KG1 (cell line): ENCODE measurements at regions not wholly inside any gene's neighbourhood (a gene's known extent, or its start where the extent isn't known, plus 50 kb on each side); places are given as distances from the start of the nearest gene placed in this dataset.

Experiments
- DNase-seq: peaks from one replicate; lab custom pipeline; 2025; lab: John Stamatoyannopoulos, UW

DNA sequence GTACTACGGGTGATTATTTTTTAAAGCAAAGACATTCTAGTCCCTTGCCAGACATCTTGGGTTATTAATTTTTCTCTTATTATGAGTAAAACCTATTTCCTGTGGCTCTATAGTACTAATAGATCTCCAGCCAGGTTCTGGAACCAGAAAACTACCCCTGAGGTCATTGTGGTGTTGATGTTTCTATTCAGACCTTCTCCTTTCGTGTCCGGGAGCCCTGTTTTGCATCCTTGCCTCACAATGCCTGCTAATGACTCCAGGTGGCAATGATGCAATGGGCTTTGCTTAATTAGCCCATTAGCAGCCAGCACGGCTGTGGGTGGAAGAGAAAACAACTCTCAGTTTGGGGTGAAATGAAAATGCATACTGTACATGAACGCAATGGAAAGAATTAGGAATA, 62.9 kb upstream of the ARG1 start:
- DNase-seq, result no peak

DNA sequence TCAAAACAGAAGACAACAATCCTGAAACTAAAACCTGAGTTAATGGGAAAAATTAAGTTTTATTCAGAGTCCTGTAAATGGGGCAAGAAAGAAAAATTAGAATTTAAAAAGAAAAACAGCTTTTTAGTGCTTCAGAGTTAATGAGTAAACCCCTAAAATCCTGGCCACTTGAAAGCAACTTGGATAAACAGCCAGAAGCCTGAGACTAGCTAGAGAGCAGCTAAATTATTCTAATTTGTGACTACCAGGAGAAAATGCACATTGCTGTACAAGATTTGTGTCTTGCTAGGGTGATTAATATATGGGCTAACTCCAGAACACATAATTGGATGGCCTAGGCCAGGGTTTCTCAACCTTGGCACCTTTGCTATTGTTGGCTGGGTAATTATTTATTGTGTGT, 62.4 kb upstream of the ARG1 start:
- no peak for DNase-seq

DNA sequence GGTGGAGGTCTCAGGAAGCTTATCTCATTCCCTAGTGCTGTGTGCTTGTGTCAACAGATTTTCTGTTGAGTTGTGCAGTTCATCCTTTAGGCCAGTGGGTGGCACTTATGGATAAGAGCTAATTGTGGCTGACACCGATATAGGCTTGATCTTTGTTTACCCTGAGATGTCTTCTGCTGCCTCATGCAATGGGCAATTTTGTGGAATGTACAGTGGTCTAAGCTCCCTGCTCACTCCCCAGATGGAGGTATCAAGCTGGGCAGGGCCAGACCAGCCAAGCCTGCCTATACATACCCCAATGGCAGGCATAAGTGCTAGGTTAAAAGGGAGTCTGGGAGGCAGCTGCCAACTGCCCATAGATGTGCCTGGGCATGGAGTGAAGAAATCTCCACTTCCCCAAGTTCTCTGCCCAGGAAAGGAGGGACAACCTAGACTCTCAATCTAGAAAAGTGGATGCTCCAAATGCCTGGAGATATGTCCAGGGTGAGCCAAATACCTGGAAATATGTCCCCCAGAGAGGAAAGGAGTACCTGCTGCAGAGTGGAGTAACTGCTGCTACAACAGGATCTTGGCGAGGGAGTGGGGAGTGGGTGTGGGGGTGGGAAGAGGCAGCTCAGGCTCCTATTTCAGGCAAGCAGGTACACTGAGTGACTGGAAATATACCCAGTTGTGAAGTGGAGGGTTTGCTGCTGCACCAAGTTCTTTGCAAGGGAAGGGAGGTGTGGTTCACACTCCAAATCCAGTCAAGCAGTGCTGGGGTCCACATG, 53.2 kb upstream of the ARG1 start:
- DNase-seq, result peak; percentile 4
